Erythroblast (primary cell): ENCODE measurements at regions not wholly inside any gene's neighbourhood (a gene's known extent, or its start where the extent isn't known, plus 50 kb on each side); places are given as distances from the start of the nearest gene placed in this dataset.

Experiments
- DNase-seq, 2 experiments: peaks; one replicate each; lab custom pipeline; 2025; lab: John Stamatoyannopoulos, UW
- GATA1 ChIP-seq: IDR thresholded peaks from 2 replicates; pipeline ENCODE4 v1.6.1; 2011; ENCODE audit warnings: low read depth, mild to moderate bottlenecking, control low read depth, low read length, moderate library complexity
- POLR2A ChIP-seq: IDR thresholded peaks from 2 replicates; pipeline ENCODE4 v1.6.1; 2011; ENCODE audit warnings: mild to moderate bottlenecking, low read length

GRCh38 chr13:111874981-111875380 is 192.0 kb upstream of the SOX1 start:
- no peak for DNase-seq
- no peak for TF ChIP-seq POLR2A
- no peak for TF ChIP-seq GATA1

- DNase-seq: no peak
- TF ChIP-seq POLR2A (no peak), GATA1 (no peak)
Measured at GRCh38 chr13:111875915-111876314, 191.0 kb upstream of the SOX1 start.

- TF ChIP-seq GATA1 (no peak), POLR2A (no peak)
Measured at GRCh38 chr13:111876506-111876905, 190.4 kb upstream of the SOX1 start.

GRCh38 chr13:111877906-111878305 is 189.0 kb upstream of the SOX1 start:
- no peak for TF ChIP-seq GATA1
- TF ChIP-seq POLR2A: no peak
- DNase-seq: no peak

More at GRCh38 chr13:111876506-111876905, 190.4 kb upstream of the SOX1 start:
- no peak for DNase-seq

- no peak for DNase-seq
- no peak for TF ChIP-seq GATA1
- no peak for TF ChIP-seq POLR2A
Measured at GRCh38 chr13:111879719-111880118, 187.2 kb upstream of the SOX1 start.

GRCh38 chr13:111880185-111880584 is 186.8 kb upstream of the SOX1 start:
- no peak for DNase-seq
- TF ChIP-seq POLR2A (no peak), GATA1 (no peak)

GRCh38 chr13:111881700-111882099 is 185.2 kb upstream of the SOX1 start:
- no peak for DNase-seq
- TF ChIP-seq POLR2A (no peak), GATA1 (no peak)

- DNase-seq: no peak
- TF ChIP-seq GATA1 (no peak), POLR2A (no peak)
Measured at GRCh38 chr13:111882351-111882750, 184.6 kb upstream of the SOX1 start.

- no peak for DNase-seq
- no peak for TF ChIP-seq GATA1
- no peak for TF ChIP-seq POLR2A
Measured at GRCh38 chr13:111883571-111884343, 183.2 kb upstream of the SOX1 start.

- DNase-seq: no peak
- TF ChIP-seq POLR2A (no peak), GATA1 (no peak)
Measured at GRCh38 chr13:111886217-111886945, 180.6 kb upstream of the SOX1 start.

- no peak for DNase-seq
- TF ChIP-seq GATA1 (no peak), POLR2A (no peak)
Measured at GRCh38 chr13:111893071-111893606, 173.8 kb upstream of the SOX1 start.

- TF ChIP-seq POLR2A: no peak
- DNase-seq: no peak
Measured at GRCh38 chr13:111893607-111894443, 173.1 kb upstream of the SOX1 start.

- TF ChIP-seq POLR2A: no peak
- TF ChIP-seq GATA1: no peak
- DNase-seq: no peak
Measured at GRCh38 chr13:111895896-111896821, 170.8 kb upstream of the SOX1 start.
